ENCODE measurements at regions not wholly inside any gene's neighbourhood (a gene's known extent, or its start where the extent isn't known, plus 50 kb on each side); places are given as distances from the start of the nearest gene placed in this dataset.

DNA sequence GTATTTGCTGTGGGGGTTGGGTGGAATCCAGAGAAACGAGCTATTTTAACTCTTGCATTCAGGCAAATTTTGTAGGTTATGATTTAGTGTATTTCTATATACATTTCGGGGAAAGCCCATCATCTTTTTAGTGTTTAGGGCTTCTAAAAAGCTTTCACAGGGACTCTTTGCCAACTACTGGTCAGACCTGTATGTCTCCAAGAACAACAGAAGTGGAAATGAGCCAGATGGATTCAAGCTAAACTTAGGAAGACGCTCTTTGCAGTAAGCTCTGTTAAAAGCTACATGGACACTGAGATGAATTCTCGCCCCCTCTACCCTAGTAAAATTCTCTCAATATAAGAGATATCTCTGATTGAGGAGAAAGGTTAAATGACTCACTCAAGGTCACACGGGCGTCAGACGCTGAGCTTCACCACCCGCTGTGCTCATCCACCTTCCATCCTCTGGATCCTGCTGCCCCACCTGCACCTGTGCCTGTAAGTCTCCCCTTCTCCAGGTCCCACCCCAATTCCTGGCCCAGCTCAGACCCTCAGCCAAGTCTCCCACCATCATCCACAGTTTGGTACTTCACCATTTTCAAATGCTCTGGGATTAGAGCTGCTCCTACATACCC lies 85.6 kb downstream of the MARCHF4 start:
- DNase-seq, result no peak

GRCh38 chr2:216285701-216286100 lies 86.6 kb downstream of the MARCHF4 start:
- peak; percentile 50 for DNase-seq

GRCh38 chr2:216284708-216285107 lies 87.6 kb downstream of the MARCHF4 start:
- no peak for DNase-seq

DNA sequence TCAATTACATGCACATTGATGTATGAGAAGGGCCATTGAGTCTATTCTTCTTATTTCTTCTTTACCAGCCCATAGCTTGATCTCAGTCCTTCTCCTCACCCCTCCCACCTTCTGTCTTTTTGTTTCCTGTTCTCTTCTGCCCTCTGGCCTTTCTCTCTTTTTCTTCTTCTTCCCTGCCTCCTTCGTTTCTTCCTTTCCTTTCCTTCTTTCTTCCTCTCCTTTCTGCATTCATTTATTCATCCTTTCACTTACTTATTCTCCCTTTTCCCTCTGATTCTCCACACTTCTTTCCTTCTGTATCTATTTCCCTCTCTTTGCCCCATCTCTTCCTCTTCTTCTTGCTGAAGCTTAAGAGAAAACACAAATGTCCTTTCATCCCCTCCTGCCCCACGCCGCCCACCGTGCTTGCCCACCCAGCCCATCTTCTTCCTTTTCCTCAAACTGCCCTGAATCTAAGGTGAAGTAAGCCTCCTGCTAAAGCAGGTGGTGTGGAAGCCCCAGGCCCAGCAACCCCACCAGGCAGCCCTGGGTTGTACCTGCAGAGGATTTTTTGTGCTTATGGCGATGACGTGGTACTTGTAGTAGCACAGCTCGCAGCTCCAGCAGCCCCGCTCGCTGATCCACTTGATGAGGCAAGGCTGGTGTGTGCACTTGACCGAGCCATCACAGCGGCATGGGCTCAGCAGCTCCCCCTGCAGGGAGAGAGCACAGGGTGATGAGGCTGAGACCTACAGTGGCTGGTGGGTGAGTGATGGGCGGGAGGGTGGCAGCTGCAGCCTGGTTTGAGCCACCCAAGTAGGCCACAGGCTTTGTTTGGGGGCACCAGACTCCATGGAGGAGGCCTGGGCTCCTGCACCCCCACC lies 89.0 kb downstream of the MARCHF4 start:
- peak; percentile 43 for DNase-seq

DNA sequence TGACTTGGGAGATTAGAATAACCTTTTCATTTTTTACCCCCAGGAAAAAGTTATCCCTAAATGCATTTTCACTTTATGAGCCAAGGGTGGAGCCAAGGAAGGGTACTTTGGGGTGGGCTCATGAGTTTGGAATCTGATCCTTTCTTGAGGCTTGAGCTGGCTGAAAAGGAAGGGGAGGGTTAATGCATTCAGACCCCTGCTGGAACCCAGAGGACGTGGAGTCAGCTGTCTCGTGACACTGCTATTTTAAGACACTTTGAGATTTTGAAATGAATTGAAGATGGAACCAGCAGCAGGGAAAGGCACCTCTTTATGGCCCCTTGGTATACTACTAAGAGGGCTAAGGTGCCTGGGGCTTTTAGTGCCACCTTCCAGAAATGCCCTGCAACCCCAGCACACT lies 90.4 kb downstream of the MARCHF4 start:
- DNase-seq, result no peak

DNA sequence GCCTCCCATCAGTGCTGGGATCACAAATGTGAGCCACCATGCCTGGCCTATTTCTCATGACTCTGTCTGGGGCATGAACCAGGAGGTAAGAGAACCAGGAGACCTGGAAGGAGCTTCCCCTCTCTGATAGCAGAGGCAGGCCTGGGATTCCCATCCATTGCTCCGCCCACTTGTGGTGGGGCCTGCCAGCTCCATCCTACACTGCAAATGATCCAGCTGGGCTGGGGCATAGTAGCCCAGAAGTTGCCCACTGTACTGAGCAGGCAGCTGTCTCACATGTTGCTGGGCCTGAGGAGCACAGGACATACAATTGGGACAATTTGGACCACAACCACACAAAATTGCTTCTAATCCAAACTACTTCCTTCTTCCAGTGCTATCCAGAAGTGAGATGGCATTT lies 91.0 kb downstream of the MARCHF4 start:
- DNase-seq, result no peak

GRCh38 chr2:216279459-216279858 lies 92.8 kb downstream of the MARCHF4 start:
- no peak for DNase-seq

DNA sequence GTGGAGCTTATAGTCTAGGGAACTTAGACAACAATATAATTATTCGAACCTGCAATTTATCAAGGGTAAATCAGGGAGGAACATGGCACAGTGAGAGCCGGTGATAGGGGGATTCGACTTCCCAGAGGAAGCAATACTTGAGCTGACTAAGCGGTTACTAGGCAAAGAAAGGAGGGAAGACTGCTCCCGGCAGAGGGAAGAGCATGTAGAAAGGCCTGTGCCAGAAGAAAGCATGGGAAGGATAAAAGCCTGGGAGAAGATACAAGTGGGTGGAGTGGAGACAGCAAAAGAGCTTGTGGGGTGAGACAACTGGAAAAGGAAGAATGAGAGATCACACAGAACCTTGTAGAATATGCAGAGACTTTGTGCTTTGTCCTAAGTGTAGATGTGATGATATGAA lies 93.3 kb downstream of the MARCHF4 start:
- DNase-seq, result no peak

GRCh38 chr2:216275890-216276289 lies 96.4 kb downstream of the MARCHF4 start:
- DNase-seq, result no peak

GRCh38 chr2:216274194-216274840 lies 98.0 kb downstream of the MARCHF4 start:
- DNase-seq, result no peak

GRCh38 chr2:216261042-216261537 lies 111.2 kb downstream of the MARCHF4 start:
- DNase-seq, result no peak

DNA sequence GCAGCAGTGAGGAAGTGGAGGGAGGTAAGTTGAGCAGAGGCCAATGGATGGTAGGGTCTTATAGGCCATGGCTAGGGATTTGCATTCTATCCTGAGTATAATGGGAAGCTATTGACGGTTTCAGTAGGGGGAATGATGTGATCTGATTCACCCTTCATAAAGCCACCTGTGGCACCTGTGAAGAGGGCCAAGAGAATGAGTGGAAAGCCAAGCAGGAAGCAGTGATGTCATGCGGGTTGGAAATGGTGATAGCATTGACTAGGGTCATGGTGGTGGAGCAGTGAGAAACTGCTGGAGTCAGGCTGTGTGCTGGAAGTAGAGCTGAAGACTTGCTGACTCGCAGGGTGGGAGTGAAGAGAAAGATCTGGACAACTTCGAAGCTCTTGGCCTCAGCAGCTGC lies 111.7 kb downstream of the MARCHF4 start:
- DNase-seq, result no peak

- no peak for DNase-seq
Measured at GRCh38 chr2:216259081-216259480, 113.2 kb downstream of the MARCHF4 start.

GRCh38 chr2:216257089-216257488 lies 115.2 kb downstream of the MARCHF4 start:
- no peak for DNase-seq

Data from eye (tissue), 1 donor.